K562 (cell line): ENCODE measurements at regions not wholly inside any gene's neighbourhood (a gene's known extent, or its start where the extent isn't known, plus 50 kb on each side); places are given as distances from the start of the nearest gene placed in this dataset.

ENCODE experiments used
- ATAC-seq: fragments of 200-7000 bp; cut with Tn5 transposase; 3 replicates; pipeline ENCODE4 v1.9.1; 2020; ENCODE audit warnings: moderate library complexity
- BruUV-seq: library from RNA; stranded (reverse); fragments of 400-500 nt; replicated peaks from 2 replicates; lab custom pipeline; 2021; lab: Mats Ljungman, UMichigan
- CTCF ChIA-PET: fragments of 300-600 bp; formaldehyde crosslinking; extraction: SDS; loops from one replicate; lab custom pipeline; 2021; ENCODE audit warnings: low intra/inter-chr PET ratio; lab: Yijun Ruan, JAX
- POLR2A ChIA-PET: fragments of 300-600, 350-650 bp; sonication (Branson Sonifier 250); formaldehyde crosslinking; extraction: SDS; loops from one replicate; lab custom pipeline; 2021; ENCODE audit warnings: antibody characterized with exemption, inconsistent platforms; lab: Yijun Ruan, JAX
- DNase-seq, 4 experiments: peaks; one replicate each; pipeline versions ENCODE4 v3.0.0 to v3.0.0-alpha.2; 2011 to 2018; ENCODE audit warnings: low spot score in 3 of 4, mixed read lengths in 3 of 4; ENCODE audit errors: extremely low read depth in 1 of 4
- FAIRE-seq: peaks from 2 replicates; lab custom pipeline; 2011; peaks lifted over from hg19 to GRCh38; lab: Jason Lieb, UNC
- H2AFZ ChIP-seq: 2 replicates; pipeline ENCODE4 v1.6.0; 2011; ENCODE audit warnings: low read depth, low read length, control low read depth, inconsistent platforms
- H3K27ac ChIP-seq: fragments of 200-600 bp; 3 replicates; pipeline ENCODE4 v1.8.0; 2011; ENCODE audit warnings: low read depth, mild to moderate bottlenecking, control low read depth, inconsistent platforms, low read length, moderate library complexity, mixed read lengths; ENCODE audit errors: extremely low read depth
- H3K27me3 ChIP-seq, 2 experiments: fragments of 300-600 bp in 1 of 2; 2 replicates in 1 of 2; 3 replicates in 1 of 2; pipeline versions ENCODE4 v1.6.0 to v1.8.0; 2011; ENCODE audit warnings: inconsistent platforms in 2 of 2, low read length in 2 of 2, mild to moderate bottlenecking in 1 of 2, mixed read lengths in 1 of 2, moderate library complexity in 1 of 2; ENCODE audit not compliant: control insufficient read depth in 2 of 2, insufficient read depth in 2 of 2
- H3K36me3 ChIP-seq: fragments of 300-600 bp; 3 replicates; pipeline ENCODE4 v1.8.0; 2011; ENCODE audit warnings: mild to moderate bottlenecking, low read length, inconsistent platforms; ENCODE audit not compliant: control insufficient read depth, insufficient read depth
- H3K4me1 ChIP-seq, 2 experiments: fragments of 200-600 bp in 1 of 2; replicated peaks in 1 of 2; 2 replicates in 1 of 2; 3 replicates in 1 of 2; pipeline versions ENCODE4 v1.5.1 to v1.8.0; 2011; ENCODE audit warnings: inconsistent platforms in 2 of 2, low read length in 2 of 2, mild to moderate bottlenecking in 1 of 2, mixed read lengths in 1 of 2, moderate library complexity in 1 of 2; ENCODE audit not compliant: control insufficient read depth in 2 of 2, insufficient read depth in 2 of 2
- H3K4me2 ChIP-seq: 2 replicates; pipeline ENCODE4 v1.6.1; 2011; ENCODE audit warnings: low read length, control low read depth, inconsistent platforms, mixed read lengths; ENCODE audit not compliant: insufficient read depth
- H3K4me3 ChIP-seq: fragments of 200-600 bp; sonication (generic), shearing (Covaris generic); 2 replicates; pipeline ENCODE4 v1.5.1; 2016; ENCODE audit warnings: control low read depth, inconsistent platforms
- H3K79me2 ChIP-seq: fragments of 200-600 bp; 3 replicates; pipeline ENCODE4 v1.8.0; 2011; ENCODE audit warnings: low read length, inconsistent platforms; ENCODE audit not compliant: control insufficient read depth, insufficient read depth
- H3K9ac ChIP-seq, 2 experiments: 2 replicates each; pipeline versions ENCODE4 v1.6.0 to v1.6.1; 2011; ENCODE audit warnings: low read depth in 2 of 2, low read length in 2 of 2, control low read depth in 1 of 2, inconsistent platforms in 1 of 2, mild to moderate bottlenecking in 1 of 2, mixed read lengths in 1 of 2; ENCODE audit not compliant: insufficient read depth in 1 of 2
- H3K9me1 ChIP-seq: one replicate; pipeline ENCODE4 v1.6.0; 2011; ENCODE audit warnings: inconsistent platforms, mild to moderate bottlenecking, low read length, moderate library complexity; ENCODE audit not compliant: control insufficient read depth, insufficient read depth
- H3K9me3 ChIP-seq: replicated peaks from 2 replicates; pipeline ENCODE4 v1.5.1; 2011; ENCODE audit warnings: low read depth, low read length, inconsistent platforms; ENCODE audit not compliant: control insufficient read depth, insufficient read depth
- H4K20me1 ChIP-seq: replicated peaks from 2 replicates; pipeline ENCODE4 v1.6.1; 2011; ENCODE audit warnings: low read length, inconsistent platforms, mixed read lengths; ENCODE audit not compliant: control insufficient read depth, insufficient read depth
- ATF2 ChIP-seq: sonication (generic); formaldehyde crosslinking; IDR thresholded peaks from 2 replicates; pipeline ENCODE4 v1.8.1; 2022; ENCODE audit warnings: missing genetic modification reagents
- CTCF ChIP-seq, 3 experiments: IDR thresholded peaks in 2 of 3; conservative IDR thresholded peaks in 1 of 3; 2 replicates each; pipeline ENCODE4 v1.5.1; 2011 to 2012; ENCODE audit warnings: low read length in 3 of 3, mild to moderate bottlenecking in 3 of 3, control low read depth in 2 of 3, improper control_type of control experiment in 1 of 3, inconsistent platforms in 1 of 3, low read depth in 1 of 3, mixed read lengths in 1 of 3, moderate library complexity in 1 of 3; ENCODE audit not compliant: insufficient read depth in 2 of 3
- PML ChIP-seq: IDR thresholded peaks from 2 replicates; pipeline ENCODE4 v1.6.1; 2012; ENCODE audit warnings: low read length, inconsistent platforms
- ZBED1 ChIP-seq: IDR thresholded peaks from 2 replicates; pipeline ENCODE4 v1.6.1; 2014
- ZBTB5 ChIP-seq: fragments of 450-650 bp; IDR thresholded peaks from 2 replicates; pipeline ENCODE4 v1.6.1; 2017; ENCODE audit warnings: antibody characterized with exemption
- WGBS: fragments of 100-300 bp; shearing (Covaris generic); methylation state at CpG from one replicate; pipeline ENCODE4 v1.1.6; 2016; ENCODE audit warnings: low coverage, mixed read lengths; ENCODE audit not compliant: insufficient coverage; ENCODE audit errors: missing lambda C conversion rate; 5-methylcytosine and 5-hydroxymethylcytosine counted together
- in situ Hi-C: fragments of 300-500 bp; cut with MboI; formaldehyde crosslinking; loops from 4 replicates; pipeline ENCODE4 v1.15.0; 2018; ENCODE audit warnings: inconsistent platforms, mixed read lengths
- intact Hi-C: fragments of 100-400 bp; cut with micrococcal nuclease; formaldehyde crosslinking; loops from 2 replicates; pipeline ENCODE4 v1.14.2; 2022

GRCh38 chr12:88360343-88360742 is 218.2 kb downstream of the TMTC3 start:
- H3K79me2 ChIP-seq, result no peaks in the 10 kb centered on the region
- no peak overlapping the region for H2AFZ ChIP-seq
- H3K4me3 ChIP-seq, result no peak overlapping the region
- no peaks in the 10 kb centered on the region for H4K20me1 ChIP-seq
- intact Hi-C loops, result no loop called here
- no peak overlapping the region for H3K9ac ChIP-seq
- ChIA-PET CTCF (no interaction called here), POLR2A (no interaction called here)
- H3K36me3 ChIP-seq, result no peaks in the 10 kb centered on the region
- no peak for TF ChIP-seq ATF2
- no peak for TF ChIP-seq CTCF (IDR thresholded peaks at IDR 0.05 in 2 of 3, conservative IDR thresholded peaks at IDR 0.05 in 1 of 3; ENCODE audit: insufficient read depth in 2 of 3, low read depth in 1 of 3, low read length in 3 of 3)
- TF ChIP-seq ZBTB5, result no peak
- TF ChIP-seq PML, result no peak
- TF ChIP-seq ZBED1, result no peak
- no peaks in the 10 kb centered on the region for H3K9me1 ChIP-seq
- in situ Hi-C loops, result no loop called here
- H3K4me1 ChIP-seq, result no peaks in the 10 kb centered on the region
- no peak for DNase-seq
- H3K9me3 ChIP-seq, result no peaks in the 10 kb centered on the region
- BruUV-seq, result no TSS peak
- no peak for ATAC-seq
- FAIRE-seq, result no peak
- H3K27me3 ChIP-seq, result no peaks in the 10 kb centered on the region
- H3K4me2 ChIP-seq, result no peak overlapping the region
- WGBS, result 0% methylated on average over 1 of the region's 1 CpG
- no peak overlapping the region for H3K27ac ChIP-seq
